CD8-positive, alpha-beta memory T cell (primary cell): ENCODE measurements at regions not wholly inside any gene's neighbourhood (a gene's known extent, or its start where the extent isn't known, plus 50 kb on each side); places are given as distances from the start of the nearest gene placed in this dataset.

Experiments
- CTCF ChIA-PET: fragments of 350-600 bp; sonication (Branson Sonifier 250); formaldehyde crosslinking; loops from one replicate; lab custom pipeline; 2021; ENCODE audit warnings: antibody characterized with exemption; lab: Charles Lee
- POLR2A ChIA-PET: fragments of 350-600 bp; sonication (Branson Sonifier 250); formaldehyde crosslinking; loops from one replicate; lab custom pipeline; 2021; ENCODE audit warnings: antibody characterized with exemption; lab: Charles Lee
- DNase-seq, 5 donors: peaks; one replicate each; pipeline versions ENCODE4 v3.0.0 to v3.0.0-alpha.2; 2020 to 2022; ENCODE audit warnings: mixed read lengths in 1 of 5
- H3K27ac ChIP-seq: one replicate; pipeline ENCODE4 v1.7.0; 2013; ENCODE audit warnings: low read depth, mild to moderate bottlenecking, low read length, moderate library complexity
- H3K27me3 ChIP-seq: 2 replicates; pipeline ENCODE4 v1.7.0; 2013; ENCODE audit warnings: low read length, mild to moderate bottlenecking; ENCODE audit not compliant: insufficient read depth, poor library complexity, severe bottlenecking
- H3K36me3 ChIP-seq: 2 replicates; pipeline ENCODE4 v1.7.0; 2013; ENCODE audit warnings: mild to moderate bottlenecking, low read length, moderate library complexity; ENCODE audit not compliant: insufficient read depth
- H3K4me1 ChIP-seq: 2 replicates; pipeline ENCODE4 v1.7.0; 2013; ENCODE audit warnings: mild to moderate bottlenecking, low read length, moderate library complexity; ENCODE audit not compliant: insufficient read depth
- H3K4me3 ChIP-seq: 2 replicates; pipeline ENCODE4 v1.7.0; 2013; ENCODE audit warnings: mild to moderate bottlenecking, low read length
- H3K9me3 ChIP-seq: 2 replicates; pipeline ENCODE4 v1.7.0; 2013; ENCODE audit warnings: mild to moderate bottlenecking, low read length
- H3K27ac Mint-ChIP-seq, 8 donors: one replicate each; pipeline ENCODE4 v1.8.0; 2020 to 2021; ENCODE audit warnings: mixed read lengths in 8 of 8, mild to moderate bottlenecking in 6 of 8, inconsistent platforms in 3 of 8, moderate library complexity in 3 of 8
- H3K27me3 Mint-ChIP-seq, 2 donors: one replicate each; pipeline ENCODE4 v1.8.0; 2020 to 2021; ENCODE audit warnings: mixed read lengths in 2 of 2, mild to moderate bottlenecking in 1 of 2, moderate library complexity in 1 of 2
- H3K36me3 Mint-ChIP-seq, 3 donors: one replicate each; pipeline ENCODE4 v1.8.0; 2020 to 2021; ENCODE audit warnings: mixed read lengths in 3 of 3, inconsistent platforms in 1 of 3, mild to moderate bottlenecking in 1 of 3
- H3K4me1 Mint-ChIP-seq, 3 donors: one replicate each; pipeline ENCODE4 v1.8.0; 2020 to 2021; ENCODE audit warnings: mixed read lengths in 3 of 3, inconsistent platforms in 1 of 3, mild to moderate bottlenecking in 1 of 3
- H3K4me3 Mint-ChIP-seq, 7 donors: one replicate each; pipeline ENCODE4 v1.8.0; 2020 to 2021; ENCODE audit warnings: mixed read lengths in 7 of 7, mild to moderate bottlenecking in 6 of 7, moderate library complexity in 4 of 7, inconsistent platforms in 2 of 7
- H3K9me3 Mint-ChIP-seq, 5 donors: one replicate each; pipeline ENCODE4 v1.8.0; 2020 to 2022; ENCODE audit warnings: mixed read lengths in 5 of 5, mild to moderate bottlenecking in 3 of 5, moderate library complexity in 2 of 5, inconsistent platforms in 1 of 5

GRCh38 chr20:40922865-40923264 lies 105.8 kb upstream of the TOP1 start:
- no peaks in the 10 kb centered on the region for H3K27me3 ChIP-seq
- Mint-ChIP-seq H3K27ac (no peak overlapping the region), H3K27me3 (peaks cover 0 to 6% of the 10 kb centered on the region in 2 donors), H3K9me3 (no peaks in the 10 kb centered on the region), H3K4me3 (no peak overlapping the region), H3K36me3 (peaks cover 0 to 3% (median 0%) of the 10 kb centered on the region in 3 donors), H3K4me1 (no peaks in the 10 kb centered on the region)
- no peak overlapping the region for H3K4me3 ChIP-seq
- no peaks in the 10 kb centered on the region for H3K36me3 ChIP-seq
- no peak for DNase-seq
- H3K4me1 ChIP-seq, result no peaks in the 10 kb centered on the region
- ChIA-PET CTCF (no interaction called here), POLR2A (no interaction called here)
- no peak overlapping the region for H3K27ac ChIP-seq
- no peaks in the 10 kb centered on the region for H3K9me3 ChIP-seq

- ChIA-PET POLR2A (no interaction called here), CTCF (no interaction called here)
- Histone ChIP-seq H3K4me1 (no peaks in the 10 kb centered on the region), H3K36me3 (no peaks in the 10 kb centered on the region), H3K27me3 (no peaks in the 10 kb centered on the region), H3K27ac (no peak overlapping the region), H3K4me3 (no peak overlapping the region), H3K9me3 (no peaks in the 10 kb centered on the region)
- H3K27me3 Mint-ChIP-seq, result peaks cover 4 to 5% of the 10 kb centered on the region in 2 donors
- DNase-seq, result no peak
- H3K36me3 Mint-ChIP-seq, result peaks cover 0 to 2% (median 0%) of the 10 kb centered on the region in 3 donors
- no peak overlapping the region for H3K27ac Mint-ChIP-seq
- no peak overlapping the region for H3K4me3 Mint-ChIP-seq
- no peaks in the 10 kb centered on the region for H3K9me3 Mint-ChIP-seq
- H3K4me1 Mint-ChIP-seq, result no peaks in the 10 kb centered on the region
Observed at GRCh38 chr20:40925829-40926510, 102.7 kb upstream of the TOP1 start.

GRCh38 chr20:40926928-40927327 lies 101.7 kb upstream of the TOP1 start:
- CTCF ChIA-PET, result no interaction called here

GRCh38 chr20:40930561-40930960 lies 98.1 kb upstream of the TOP1 start:
- no peak for DNase-seq
- no peaks in the 10 kb centered on the region for H3K9me3 ChIP-seq
- no peaks in the 10 kb centered on the region for H3K27me3 ChIP-seq
- no peak overlapping the region for H3K4me3 Mint-ChIP-seq
- H3K4me1 Mint-ChIP-seq, result no peaks in the 10 kb centered on the region
- H3K27ac ChIP-seq, result no peak overlapping the region
- H3K27me3 Mint-ChIP-seq, result peaks cover 5% of the 10 kb centered on the region in 2 donors
- no peaks in the 10 kb centered on the region for H3K36me3 ChIP-seq
- CTCF ChIA-PET, result no interaction called here
- no peaks in the 10 kb centered on the region for H3K9me3 Mint-ChIP-seq
- H3K36me3 Mint-ChIP-seq, result peaks cover 0 to 5% (median 2%) of the 10 kb centered on the region in 3 donors
- no peak overlapping the region for H3K4me3 ChIP-seq
- POLR2A ChIA-PET, result no interaction called here
- no peak overlapping the region for H3K27ac Mint-ChIP-seq
- H3K4me1 ChIP-seq, result no peaks in the 10 kb centered on the region

More at GRCh38 chr20:40926928-40927327, 101.7 kb upstream of the TOP1 start:
- H3K36me3 ChIP-seq, result no peaks in the 10 kb centered on the region
- no peak overlapping the region for H3K27ac ChIP-seq
- no peak overlapping the region for H3K27ac Mint-ChIP-seq
- H3K4me3 Mint-ChIP-seq, result no peak overlapping the region
- no peaks in the 10 kb centered on the region for H3K9me3 Mint-ChIP-seq
- DNase-seq, result no peak
- H3K4me3 ChIP-seq, result no peak overlapping the region
- peaks cover 3 to 5% of the 10 kb centered on the region in 2 donors for H3K27me3 Mint-ChIP-seq
- H3K4me1 Mint-ChIP-seq, result no peaks in the 10 kb centered on the region
- no peaks in the 10 kb centered on the region for H3K36me3 Mint-ChIP-seq
- no peaks in the 10 kb centered on the region for H3K4me1 ChIP-seq
- H3K27me3 ChIP-seq, result no peaks in the 10 kb centered on the region
- POLR2A ChIA-PET, result no interaction called here
- H3K9me3 ChIP-seq, result no peaks in the 10 kb centered on the region

GRCh38 chr20:40931410-40932044 lies 97.1 kb upstream of the TOP1 start:
- H3K9me3 ChIP-seq, result no peaks in the 10 kb centered on the region
- H3K36me3 ChIP-seq, result no peaks in the 10 kb centered on the region
- Mint-ChIP-seq H3K9me3 (no peaks in the 10 kb centered on the region), H3K27ac (peak overlapping the region in 1 of 8 donors; percentile 44), H3K36me3 (peaks cover 0 to 5% (median 2%) of the 10 kb centered on the region in 3 donors), H3K4me3 (no peak overlapping the region), H3K27me3 (peaks cover 5% of the 10 kb centered on the region in 2 donors), H3K4me1 (no peaks in the 10 kb centered on the region)
- no peaks in the 10 kb centered on the region for H3K4me1 ChIP-seq
- no peak for DNase-seq
- no peaks in the 10 kb centered on the region for H3K27me3 ChIP-seq
- ChIA-PET POLR2A (no interaction called here), CTCF (no interaction called here)
- H3K4me3 ChIP-seq, result no peak overlapping the region
- no peak overlapping the region for H3K27ac ChIP-seq

- no peak overlapping the region for H3K27ac Mint-ChIP-seq
- no peaks in the 10 kb centered on the region for H3K4me1 Mint-ChIP-seq
- CTCF ChIA-PET, result no interaction called here
Observed at GRCh38 chr20:40932436-40932835, 96.2 kb upstream of the TOP1 start.

GRCh38 chr20:40933758-40934157 lies 94.9 kb upstream of the TOP1 start:
- peaks cover 5% of the 10 kb centered on the region in 2 donors for H3K27me3 Mint-ChIP-seq
- peaks cover 0 to 5% (median 2%) of the 10 kb centered on the region in 3 donors for H3K36me3 Mint-ChIP-seq
- no peaks in the 10 kb centered on the region for H3K9me3 ChIP-seq
- no peaks in the 10 kb centered on the region for H3K9me3 Mint-ChIP-seq
- H3K4me1 Mint-ChIP-seq, result no peaks in the 10 kb centered on the region
- ChIA-PET POLR2A (no interaction called here), CTCF (no interaction called here)
- no peak for DNase-seq
- H3K27ac ChIP-seq, result no peak overlapping the region
- H3K4me1 ChIP-seq, result no peaks in the 10 kb centered on the region
- H3K36me3 ChIP-seq, result no peaks in the 10 kb centered on the region
- no peak overlapping the region for H3K4me3 Mint-ChIP-seq
- H3K27me3 ChIP-seq, result no peaks in the 10 kb centered on the region
- H3K4me3 ChIP-seq, result no peak overlapping the region
- H3K27ac Mint-ChIP-seq, result no peak overlapping the region

More at GRCh38 chr20:40932436-40932835, 96.2 kb upstream of the TOP1 start:
- Histone ChIP-seq H3K27ac (no peak overlapping the region), H3K9me3 (no peaks in the 10 kb centered on the region), H3K4me3 (no peak overlapping the region), H3K36me3 (no peaks in the 10 kb centered on the region), H3K4me1 (no peaks in the 10 kb centered on the region), H3K27me3 (no peaks in the 10 kb centered on the region)
- no peak overlapping the region for H3K4me3 Mint-ChIP-seq
- H3K9me3 Mint-ChIP-seq, result no peaks in the 10 kb centered on the region
- no peak for DNase-seq
- POLR2A ChIA-PET, result no interaction called here
- peaks cover 5% of the 10 kb centered on the region in 2 donors for H3K27me3 Mint-ChIP-seq
- peaks cover 0 to 5% (median 2%) of the 10 kb centered on the region in 3 donors for H3K36me3 Mint-ChIP-seq

- POLR2A ChIA-PET, result no interaction called here
- Histone ChIP-seq H3K36me3 (no peaks in the 10 kb centered on the region), H3K9me3 (no peaks in the 10 kb centered on the region), H3K4me3 (no peak overlapping the region), H3K27ac (no peak overlapping the region), H3K27me3 (no peaks in the 10 kb centered on the region), H3K4me1 (no peaks in the 10 kb centered on the region)
- no peak for DNase-seq
- peak overlapping the region in 1 of 8 donors; percentile 71 for H3K27ac Mint-ChIP-seq
- H3K4me3 Mint-ChIP-seq, result no peak overlapping the region
- H3K9me3 Mint-ChIP-seq, result no peaks in the 10 kb centered on the region
- H3K27me3 Mint-ChIP-seq, result peaks cover 0 to 2% of the 10 kb centered on the region in 2 donors
- CTCF ChIA-PET, result no interaction called here
- H3K4me1 Mint-ChIP-seq, result no peaks in the 10 kb centered on the region
- H3K36me3 Mint-ChIP-seq, result peaks cover 0 to 5% (median 2%) of the 10 kb centered on the region in 3 donors
Observed at GRCh38 chr20:40938020-40938419, 90.6 kb upstream of the TOP1 start.
